ENCODE measurements at regions not wholly inside any gene's neighbourhood (a gene's known extent, or its start where the extent isn't known, plus 50 kb on each side); places are given as distances from the start of the nearest gene placed in this dataset.
A peak's percentile ranks its signal among the peaks of the same experiment; 100 is the strongest.

GRCh38 chr12:38056701-38057689 lies 259.6 kb upstream of the ALG10B start:
- Histone ChIP-seq H4K8ac (ENCODE audit: low read depth, low read length) (no peak overlapping the region), H3K23ac (ENCODE audit: low read length) (no peak overlapping the region)

GRCh38 chr12:38099686-38100085 lies 216.9 kb upstream of the ALG10B start:
- no peak overlapping the region for H3K27ac ChIP-seq (ENCODE audit: low read depth, low read length)
- no peaks in the 10 kb centered on the region for H3K79me2 ChIP-seq (ENCODE audit: control insufficient read depth, insufficient read depth, low read length, poor library complexity)
- H2AK5ac ChIP-seq (ENCODE audit: low read length), result no peak overlapping the region
- no peak overlapping the region for H2AFZ ChIP-seq (ENCODE audit: insufficient read depth, low read length, poor library complexity)
- no peaks in the 10 kb centered on the region for H3K36me3 ChIP-seq (ENCODE audit: control insufficient read depth in 1 of 2, insufficient read depth in 2 of 2, low read length in 2 of 2)
- H3K79me1 ChIP-seq (ENCODE audit: low read length), result no peaks in the 10 kb centered on the region
- WGBS (ENCODE audit: extremely low coverage, insufficient coverage, insufficient read length), result no CpG with 5 or more reads among the region's 19 CpGs
- H3K14ac ChIP-seq (ENCODE audit: low read length), result no peak overlapping the region
- H2BK5ac ChIP-seq (ENCODE audit: low read depth, low read length, poor library complexity), result no peak overlapping the region
- DNase-seq, result no peak
- no peaks in the 10 kb centered on the region for H3K27me3 ChIP-seq (ENCODE audit: insufficient read depth, low read length)
- H3K9ac ChIP-seq (ENCODE audit: low read length), result no peak overlapping the region
- H4K12ac ChIP-seq (ENCODE audit: low read depth, low read length), result no peak overlapping the region
- no peak overlapping the region for H3K23ac ChIP-seq (ENCODE audit: low read length)
- no peak overlapping the region for H2BK120ac ChIP-seq (ENCODE audit: insufficient read depth, low read length, poor library complexity)
- H3K18ac ChIP-seq (ENCODE audit: low read length), result no peak overlapping the region
- peak overlapping the region; percentile 48 for H3K4me3 ChIP-seq (ENCODE audit: low read depth, low read length)
- no peak overlapping the region for H3K4me2 ChIP-seq (ENCODE audit: low read length)
- H3K9me3 ChIP-seq (ENCODE audit: insufficient read depth, low read depth, low read length), result peaks cover 14% of the 10 kb centered on the region
- no peak overlapping the region for H4K91ac ChIP-seq (ENCODE audit: low read depth, low read length)
- H2BK12ac ChIP-seq (ENCODE audit: low read length), result no peak overlapping the region
- no peak overlapping the region for H3K4ac ChIP-seq (ENCODE audit: low read depth, low read length)
- H4K8ac ChIP-seq (ENCODE audit: low read depth, low read length), result no peak overlapping the region
- no peaks in the 10 kb centered on the region for H3K4me1 ChIP-seq (ENCODE audit: control insufficient read depth in 1 of 2, insufficient read depth in 2 of 2, low read length in 2 of 2)

More at GRCh38 chr12:38056701-38057689, 259.6 kb upstream of the ALG10B start:
- Histone ChIP-seq H4K91ac (ENCODE audit: low read depth, low read length) (no peak overlapping the region), H3K9me3 (ENCODE audit: insufficient read depth, low read depth, low read length) (peaks cover 37% of the 10 kb centered on the region), H3K4me1 (ENCODE audit: control insufficient read depth in 1 of 2, insufficient read depth in 2 of 2, low read length in 2 of 2) (no peaks in the 10 kb centered on the region), H2BK120ac (ENCODE audit: insufficient read depth, low read length, poor library complexity) (no peak overlapping the region), H3K79me2 (ENCODE audit: control insufficient read depth, insufficient read depth, low read length, poor library complexity) (no peaks in the 10 kb centered on the region), H3K27ac (ENCODE audit: low read depth, low read length) (no peak overlapping the region), H3K4me2 (ENCODE audit: low read length) (no peak overlapping the region), H2AK5ac (ENCODE audit: low read length) (no peak overlapping the region), H3K14ac (ENCODE audit: low read length) (no peak overlapping the region), H3K4ac (ENCODE audit: low read depth, low read length) (no peak overlapping the region), H2AFZ (ENCODE audit: insufficient read depth, low read length, poor library complexity) (no peak overlapping the region), H3K79me1 (ENCODE audit: low read length) (no peaks in the 10 kb centered on the region), H3K4me3 (ENCODE audit: low read depth, low read length) (no peak overlapping the region), H2BK12ac (ENCODE audit: low read length) (no peak overlapping the region), H3K36me3 (ENCODE audit: control insufficient read depth in 1 of 2, insufficient read depth in 2 of 2, low read length in 2 of 2) (peaks cover 0 to 2% of the 10 kb centered on the region in 2 experiments), H2BK5ac (ENCODE audit: low read depth, low read length, poor library complexity) (no peak overlapping the region), H3K18ac (ENCODE audit: low read length) (no peak overlapping the region), H3K9ac (ENCODE audit: low read length) (no peak overlapping the region), H3K27me3 (ENCODE audit: insufficient read depth, low read length) (no peaks in the 10 kb centered on the region), H4K12ac (ENCODE audit: low read depth, low read length) (no peak overlapping the region)
- WGBS (ENCODE audit: extremely low coverage, insufficient coverage, insufficient read length), result no CpG with 5 or more reads among the region's 25 CpGs
- peak; percentile 96 to 97 for DNase-seq

GRCh38 chr12:38101753-38102152 lies 214.8 kb upstream of the ALG10B start:
- no peaks in the 10 kb centered on the region for H3K79me2 ChIP-seq (ENCODE audit: control insufficient read depth, insufficient read depth, low read length, poor library complexity)
- no peak overlapping the region for H3K4me3 ChIP-seq (ENCODE audit: low read depth, low read length)
- no peak overlapping the region for H4K12ac ChIP-seq (ENCODE audit: low read depth, low read length)
- H3K4me2 ChIP-seq (ENCODE audit: low read length), result no peak overlapping the region
- H3K4me1 ChIP-seq (ENCODE audit: control insufficient read depth in 1 of 2, insufficient read depth in 2 of 2, low read length in 2 of 2), result no peaks in the 10 kb centered on the region
- H2BK5ac ChIP-seq (ENCODE audit: low read depth, low read length, poor library complexity), result no peak overlapping the region
- no peak overlapping the region for H3K9ac ChIP-seq (ENCODE audit: low read length)
- DNase-seq, result no peak
- no peak overlapping the region for H3K27ac ChIP-seq (ENCODE audit: low read depth, low read length)
- H3K4ac ChIP-seq (ENCODE audit: low read depth, low read length), result no peak overlapping the region
- H2BK120ac ChIP-seq (ENCODE audit: insufficient read depth, low read length, poor library complexity), result no peak overlapping the region
- H3K14ac ChIP-seq (ENCODE audit: low read length), result no peak overlapping the region
- H3K36me3 ChIP-seq (ENCODE audit: control insufficient read depth in 1 of 2, insufficient read depth in 2 of 2, low read length in 2 of 2), result no peaks in the 10 kb centered on the region
- no peak overlapping the region for H3K23ac ChIP-seq (ENCODE audit: low read length)
- H2AK5ac ChIP-seq (ENCODE audit: low read length), result no peak overlapping the region
- peaks cover 14% of the 10 kb centered on the region for H3K9me3 ChIP-seq (ENCODE audit: insufficient read depth, low read depth, low read length)
- H3K18ac ChIP-seq (ENCODE audit: low read length), result no peak overlapping the region
- H2AFZ ChIP-seq (ENCODE audit: insufficient read depth, low read length, poor library complexity), result no peak overlapping the region
- no peak overlapping the region for H4K91ac ChIP-seq (ENCODE audit: low read depth, low read length)
- no CpG with 5 or more reads among the region's 3 CpGs for WGBS (ENCODE audit: extremely low coverage, insufficient coverage, insufficient read length)
- H3K79me1 ChIP-seq (ENCODE audit: low read length), result no peaks in the 10 kb centered on the region
- no peaks in the 10 kb centered on the region for H3K27me3 ChIP-seq (ENCODE audit: insufficient read depth, low read length)
- no peak overlapping the region for H4K8ac ChIP-seq (ENCODE audit: low read depth, low read length)
- no peak overlapping the region for H2BK12ac ChIP-seq (ENCODE audit: low read length)

GRCh38 chr12:38102197-38102596 lies 214.4 kb upstream of the ALG10B start:
- peak; percentile 7 to 54 for DNase-seq
- Histone ChIP-seq H3K23ac (ENCODE audit: low read length) (no peak overlapping the region), H2BK120ac (ENCODE audit: insufficient read depth, low read length, poor library complexity) (no peak overlapping the region), H3K79me2 (ENCODE audit: control insufficient read depth, insufficient read depth, low read length, poor library complexity) (no peaks in the 10 kb centered on the region), H3K27me3 (ENCODE audit: insufficient read depth, low read length) (no peaks in the 10 kb centered on the region), H2BK5ac (ENCODE audit: low read depth, low read length, poor library complexity) (no peak overlapping the region), H3K4ac (ENCODE audit: low read depth, low read length) (no peak overlapping the region), H3K9me3 (ENCODE audit: insufficient read depth, low read depth, low read length) (peaks cover 14% of the 10 kb centered on the region), H3K79me1 (ENCODE audit: low read length) (no peaks in the 10 kb centered on the region), H3K4me1 (ENCODE audit: control insufficient read depth in 1 of 2, insufficient read depth in 2 of 2, low read length in 2 of 2) (no peaks in the 10 kb centered on the region), H4K91ac (ENCODE audit: low read depth, low read length) (no peak overlapping the region), H3K4me2 (ENCODE audit: low read length) (no peak overlapping the region), H2AFZ (ENCODE audit: insufficient read depth, low read length, poor library complexity) (no peak overlapping the region), H2BK12ac (ENCODE audit: low read length) (no peak overlapping the region), H4K8ac (ENCODE audit: low read depth, low read length) (no peak overlapping the region), H3K9ac (ENCODE audit: low read length) (no peak overlapping the region), H2AK5ac (ENCODE audit: low read length) (no peak overlapping the region), H3K36me3 (ENCODE audit: control insufficient read depth in 1 of 2, insufficient read depth in 2 of 2, low read length in 2 of 2) (no peaks in the 10 kb centered on the region), H3K27ac (ENCODE audit: low read depth, low read length) (no peak overlapping the region), H3K18ac (ENCODE audit: low read length) (no peak overlapping the region), H3K14ac (ENCODE audit: low read length) (no peak overlapping the region), H4K12ac (ENCODE audit: low read depth, low read length) (no peak overlapping the region), H3K4me3 (ENCODE audit: low read depth, low read length) (no peak overlapping the region)

All from trophoblast cell (in vitro differentiated cells and primary cell).